NCI-H2107 treated with DMSO at 0.1 percent for 48 hours (cell line): ENCODE measurements at regions not wholly inside any gene's neighbourhood (a gene's known extent, or its start where the extent isn't known, plus 50 kb on each side); places are given as distances from the start of the nearest gene placed in this dataset.
"Not testable (repeated sequence)": the region's sequence is repeated elsewhere in the genome, so short reads cannot be mapped to it uniquely, and the experiment has no call there.

Experiments
- DNase-seq: peaks from one replicate; lab custom pipeline; 2025; ENCODE audit not compliant: unreplicated experiment; lab: John Stamatoyannopoulos, UW

DNA sequence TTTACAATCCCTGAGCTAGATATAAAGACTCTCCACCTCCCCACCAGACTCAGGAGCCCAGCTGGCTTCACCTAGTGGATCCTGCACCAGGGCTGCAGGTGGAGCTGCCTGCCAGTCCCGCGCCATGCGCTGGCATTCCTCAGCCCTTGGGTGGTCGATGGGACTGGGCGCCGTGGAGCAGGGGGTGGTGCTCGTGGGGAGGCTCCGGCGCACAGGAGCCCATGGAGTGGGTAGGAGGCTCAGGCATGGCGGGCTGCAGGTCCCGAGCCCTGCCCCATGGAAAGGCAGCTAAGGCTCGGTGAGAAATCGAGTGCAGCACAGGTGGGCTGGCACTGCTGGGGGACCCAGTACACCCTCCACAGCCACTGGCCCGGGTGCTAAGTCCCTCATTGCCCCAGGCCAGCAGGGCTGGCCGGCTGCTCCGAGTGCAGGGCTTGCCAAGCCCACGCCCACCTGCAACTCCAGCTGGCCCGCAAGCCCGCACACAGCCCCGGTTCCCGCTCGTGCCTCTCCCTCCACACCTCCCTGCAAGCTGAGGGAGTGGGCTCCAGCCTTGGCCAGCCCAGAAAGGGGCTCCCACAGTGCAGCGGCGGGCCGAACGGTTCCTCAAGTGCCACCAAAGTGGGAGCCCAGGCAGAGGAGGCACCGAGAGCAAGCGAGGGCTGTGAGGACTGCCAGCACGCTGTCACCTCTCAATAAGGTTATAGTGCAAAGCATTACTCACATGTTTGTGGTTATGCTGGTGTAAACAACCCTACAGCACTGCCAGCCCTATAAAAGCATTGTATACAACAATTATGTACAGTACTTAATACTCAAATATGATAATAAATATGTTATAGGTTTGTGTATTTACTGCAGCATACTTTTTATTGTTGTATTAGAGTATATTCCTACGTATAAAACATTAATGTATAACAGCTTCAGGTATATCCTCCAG is 757.3 kb downstream of the SLC6A15 start:
- not testable (repeated sequence) for DNase-seq

DNA sequence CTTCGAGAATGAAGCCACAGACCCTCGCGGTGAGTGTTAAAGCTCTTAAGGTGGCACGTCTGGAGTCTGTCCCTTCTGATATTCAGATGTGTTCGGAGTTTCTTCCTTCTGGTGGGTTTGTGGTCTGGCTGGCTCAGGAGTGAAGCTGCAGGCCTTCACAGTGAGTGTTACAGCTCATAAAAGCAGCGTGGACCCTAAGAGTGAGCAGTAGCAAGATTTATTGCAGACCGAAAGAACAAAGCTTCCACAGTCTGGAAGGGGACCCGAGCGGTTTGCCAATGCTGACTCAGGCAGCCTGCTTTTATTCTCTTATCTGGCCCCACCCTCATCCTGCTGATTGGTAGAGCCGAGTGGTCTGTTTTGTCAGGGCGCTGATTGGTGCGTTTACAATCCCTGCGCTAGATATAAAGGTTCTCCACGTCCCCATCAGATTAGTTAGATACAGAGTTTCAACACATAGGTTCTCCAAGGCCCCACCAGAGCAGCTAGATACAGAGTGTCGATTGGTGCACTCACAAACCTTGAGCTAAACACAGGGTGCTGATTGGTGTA is 758.1 kb downstream of the SLC6A15 start:
- DNase-seq: not testable (repeated sequence)

DNA sequence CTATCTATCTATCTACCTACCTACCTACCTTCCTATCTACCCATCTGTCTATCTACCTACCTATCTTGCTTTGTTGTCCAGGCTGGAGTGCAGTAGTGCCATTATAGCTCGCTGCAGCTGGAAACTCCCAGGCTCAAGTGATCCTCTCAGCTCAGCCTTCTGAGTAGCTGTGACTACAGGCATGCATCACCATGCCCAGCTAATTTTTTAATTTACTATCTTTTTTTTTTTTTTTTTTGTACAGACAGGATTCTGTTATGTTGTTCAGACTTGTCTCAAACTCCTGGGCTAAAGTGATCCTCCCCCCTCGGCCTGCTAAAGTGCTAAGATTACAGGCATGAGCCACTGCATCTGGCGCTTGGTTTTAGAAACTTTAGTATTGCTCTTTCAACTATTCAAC is 762.4 kb downstream of the SLC6A15 start:
- no peak for DNase-seq

DNA sequence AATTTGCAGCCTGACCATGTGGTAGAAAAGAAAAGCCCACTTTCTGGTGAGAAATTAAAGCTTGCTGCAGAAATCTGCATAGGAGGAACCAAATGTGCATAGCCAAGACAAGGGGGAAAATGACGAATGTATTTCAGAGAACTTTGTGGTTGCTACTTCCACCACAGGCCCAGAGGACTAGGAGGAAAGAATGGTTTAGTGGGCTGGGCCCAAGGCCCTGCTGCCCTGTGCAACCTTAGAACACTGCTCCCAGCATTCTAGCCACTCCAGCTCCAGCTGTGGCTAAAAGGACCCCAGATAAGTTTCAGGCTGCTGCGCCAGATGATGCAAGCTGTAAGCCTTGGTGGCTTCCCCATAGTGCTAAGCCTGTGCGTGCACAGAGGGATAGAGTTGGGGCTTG is 764.3 kb downstream of the SLC6A15 start:
- no peak for DNase-seq

DNA sequence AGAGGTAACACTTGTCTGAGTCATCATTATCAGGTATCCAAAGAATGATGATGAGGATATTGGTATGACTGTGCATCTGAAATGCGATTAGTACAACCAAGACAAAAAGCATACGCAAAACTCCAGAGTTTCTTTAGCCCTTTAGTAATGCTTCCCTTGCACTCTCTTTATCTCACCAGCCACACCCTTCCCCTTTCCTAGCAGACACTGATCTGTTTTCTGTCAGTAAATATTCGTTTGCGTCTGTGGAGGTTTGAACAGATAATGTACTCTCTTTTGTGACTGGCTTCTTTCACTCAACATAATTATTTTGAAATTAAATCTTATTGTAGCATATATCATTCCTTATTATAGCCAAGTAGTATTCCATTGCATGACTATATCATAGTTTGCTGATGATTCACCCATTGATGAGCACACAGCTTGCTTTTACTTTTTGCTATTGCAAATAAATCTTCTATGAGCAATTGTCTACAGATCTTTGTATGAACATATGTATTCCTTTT is 775.7 kb downstream of the SLC6A15 start:
- DNase-seq: no peak

DNA sequence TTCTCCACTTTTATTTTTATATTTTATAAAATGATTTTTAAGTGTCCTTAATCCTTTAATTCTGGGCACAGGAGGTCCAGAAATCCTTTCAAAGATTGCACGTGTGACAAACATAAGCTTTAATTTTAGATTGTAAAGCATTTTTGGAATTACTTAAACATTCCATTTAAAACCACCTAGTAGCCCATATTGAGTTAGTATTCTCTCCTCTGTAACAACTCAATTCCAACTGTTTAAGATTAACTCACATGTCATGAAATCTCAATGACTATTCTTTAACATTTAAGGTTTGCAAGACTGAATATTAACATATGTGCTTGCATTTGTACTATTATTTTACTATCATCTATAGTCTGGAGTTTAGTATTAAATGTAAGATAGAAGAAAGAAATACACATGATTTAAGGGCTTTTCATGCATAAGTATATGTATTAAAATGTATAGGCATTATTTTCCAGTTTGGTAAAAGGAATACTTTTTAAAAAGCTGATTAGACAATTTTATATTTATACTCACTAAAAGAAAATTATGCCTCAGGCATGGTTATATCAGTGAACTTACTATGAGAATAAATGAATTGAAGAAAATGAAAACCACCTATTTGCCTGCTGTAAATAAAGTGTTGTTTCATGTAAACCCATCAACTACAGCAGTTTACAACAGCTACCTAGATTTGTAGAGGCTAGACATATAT is 776.9 kb downstream of the SLC6A15 start:
- DNase-seq: no peak

DNA sequence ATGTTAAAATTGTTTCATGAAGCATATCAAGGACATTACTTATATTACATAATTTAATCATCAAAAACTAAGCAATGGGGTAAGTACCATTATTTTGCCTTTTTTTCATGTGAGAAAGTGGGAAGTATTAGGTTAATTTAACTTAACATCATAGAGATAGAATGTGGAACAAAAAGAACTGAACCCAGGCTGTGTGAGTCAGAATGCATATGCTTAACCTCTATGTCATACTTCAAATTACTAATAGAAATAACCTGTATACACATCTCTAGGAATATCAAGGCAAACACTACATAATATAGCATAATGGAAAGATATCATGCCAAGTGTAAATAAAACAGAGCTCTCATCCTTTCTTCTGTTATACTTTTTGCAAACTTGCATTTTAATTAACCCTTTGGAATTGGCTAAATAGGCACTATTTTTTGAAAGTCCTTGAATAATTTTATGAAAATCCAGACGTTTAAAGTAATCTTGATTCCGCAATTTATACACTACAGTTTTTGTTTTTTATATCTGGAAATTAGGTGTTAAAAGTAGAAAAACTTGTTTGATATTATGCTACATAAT is 777.7 kb downstream of the SLC6A15 start:
- no peak for DNase-seq

DNA sequence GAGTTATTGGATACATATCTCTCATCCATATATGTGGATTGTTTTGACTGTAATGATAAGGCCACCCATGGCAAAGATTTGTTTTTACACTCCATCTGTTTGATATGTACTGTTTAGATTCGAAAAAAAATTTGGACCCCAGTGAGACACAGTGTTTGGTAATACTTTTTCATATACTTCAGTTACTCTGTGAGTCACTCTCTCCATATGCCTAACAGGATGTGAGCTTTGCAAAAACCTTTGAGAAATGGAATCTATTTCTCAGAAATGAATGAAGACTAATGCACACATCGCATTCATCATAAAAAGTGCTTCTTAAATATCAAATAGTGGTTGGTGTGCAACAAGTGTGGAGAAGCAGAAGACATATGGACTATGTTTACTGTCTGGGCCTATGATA is 781.5 kb downstream of the SLC6A15 start:
- no peak for DNase-seq

DNA sequence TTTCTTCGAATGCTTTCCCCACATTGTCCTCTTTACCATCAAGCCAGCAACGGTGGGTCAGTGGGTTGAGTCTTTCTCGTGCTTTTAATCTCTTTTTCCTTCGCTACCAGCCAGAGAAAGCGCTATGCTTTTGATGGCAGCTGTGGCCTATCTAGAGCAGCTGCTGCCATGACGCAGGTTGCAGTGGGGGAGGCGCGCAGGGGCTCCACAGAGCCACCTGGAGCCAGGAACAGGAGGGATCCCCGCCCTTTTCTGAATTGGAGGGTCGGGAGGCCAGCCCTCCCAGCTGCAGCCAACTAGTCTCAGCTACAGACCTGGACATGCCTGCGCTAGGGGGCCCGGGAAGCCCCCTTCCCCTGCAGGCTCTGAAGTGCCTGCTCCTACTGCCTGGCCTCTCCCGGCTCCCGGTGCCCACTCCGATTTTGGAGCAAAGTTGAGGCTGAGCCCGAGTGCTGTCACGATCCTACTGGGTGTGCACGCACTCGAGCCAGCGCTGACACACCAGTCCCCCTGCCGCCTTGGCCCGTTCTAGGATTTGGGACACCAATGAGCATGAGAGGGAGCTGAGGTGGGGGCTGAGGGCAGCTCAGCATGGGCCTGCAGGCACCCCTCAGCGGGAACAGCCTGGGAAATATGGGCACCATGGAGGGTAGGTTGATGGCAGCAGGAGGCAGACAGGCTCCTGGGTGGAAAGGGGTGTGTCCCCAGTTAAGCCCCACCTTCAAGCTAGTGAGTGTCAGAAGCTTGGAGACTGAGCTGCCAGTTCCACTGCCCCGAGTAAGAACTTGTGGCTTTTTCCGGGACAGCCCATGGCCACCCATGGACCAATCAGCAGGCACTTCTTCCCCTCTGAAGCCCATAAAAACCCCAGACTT is 784.2 kb downstream of the SLC6A15 start:
- no peak for DNase-seq

DNA sequence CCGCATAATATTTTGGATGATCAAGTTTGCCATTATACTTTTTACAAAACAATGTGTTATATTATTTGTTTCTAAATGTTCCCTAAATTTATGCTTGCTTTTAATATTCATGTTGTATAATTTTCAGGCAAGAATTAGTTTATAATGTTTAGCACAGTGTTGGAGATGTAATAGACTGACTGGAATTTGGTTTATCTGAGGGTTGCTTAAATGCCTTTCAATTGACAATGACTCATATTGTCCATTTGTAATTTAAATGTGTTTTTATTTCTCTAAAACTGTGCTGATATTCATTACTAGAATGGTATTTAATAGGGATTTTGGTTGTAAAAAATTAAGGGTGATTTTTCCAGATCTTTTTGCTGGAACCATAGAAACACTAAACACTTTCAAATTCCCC is 788.4 kb downstream of the SLC6A15 start:
- no peak for DNase-seq

DNA sequence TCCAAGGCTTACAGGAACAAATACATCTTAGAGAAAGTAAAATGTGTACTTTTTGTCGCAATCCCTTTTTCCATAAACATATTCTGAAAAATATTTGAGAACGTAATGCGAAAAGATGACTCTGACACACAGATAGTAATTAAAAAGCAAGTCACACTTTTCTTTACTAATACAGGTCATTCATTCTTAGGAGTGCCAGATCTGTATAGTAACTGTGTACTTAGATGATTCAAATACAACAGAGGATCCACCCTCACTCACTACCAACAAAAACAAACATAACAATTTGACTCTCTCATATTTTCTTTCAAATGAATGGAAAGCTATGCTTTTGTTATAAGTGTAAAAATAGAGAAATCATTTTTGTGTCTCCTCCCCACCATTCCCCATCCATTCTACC is 795.4 kb downstream of the SLC6A15 start:
- no peak for DNase-seq

DNA sequence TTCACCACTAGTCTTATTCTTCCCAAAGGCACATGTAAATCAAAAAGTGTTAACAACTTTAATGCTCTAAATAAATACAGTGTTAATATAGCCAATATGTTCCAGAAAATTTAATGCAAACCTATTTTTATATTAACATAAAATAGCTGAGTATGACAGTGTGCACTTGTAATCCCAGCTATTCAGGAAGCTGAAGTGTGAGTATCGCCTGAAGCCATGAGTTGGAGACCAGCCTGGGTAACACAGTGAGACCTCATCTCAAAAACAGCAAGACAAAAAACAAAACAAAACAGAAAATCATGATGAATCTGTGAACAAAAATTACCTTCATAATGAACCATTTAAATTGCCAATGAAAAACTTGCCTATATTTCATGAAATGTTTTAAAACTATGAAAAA is 798.9 kb downstream of the SLC6A15 start:
- DNase-seq: no peak

DNA sequence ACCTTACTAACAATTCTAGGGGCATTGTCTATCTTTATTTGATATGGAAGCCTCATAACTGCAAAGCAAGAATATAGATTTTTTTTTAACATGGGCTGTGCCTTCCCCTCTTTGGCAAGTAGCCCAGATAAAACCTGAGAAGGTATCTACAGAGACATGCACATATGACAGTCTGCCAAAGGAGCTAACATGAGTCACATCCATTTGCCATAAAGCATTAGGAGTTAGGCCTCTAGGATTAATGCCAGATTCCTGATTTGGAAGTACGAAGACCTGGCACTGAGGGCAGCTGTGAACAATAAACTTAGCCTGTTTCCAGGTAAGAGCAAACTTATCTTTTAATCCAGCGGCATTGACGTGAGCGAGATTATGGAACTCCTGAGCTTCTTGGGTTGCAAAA is 808.7 kb downstream of the SLC6A15 start:
- DNase-seq: not testable (repeated sequence)

DNA sequence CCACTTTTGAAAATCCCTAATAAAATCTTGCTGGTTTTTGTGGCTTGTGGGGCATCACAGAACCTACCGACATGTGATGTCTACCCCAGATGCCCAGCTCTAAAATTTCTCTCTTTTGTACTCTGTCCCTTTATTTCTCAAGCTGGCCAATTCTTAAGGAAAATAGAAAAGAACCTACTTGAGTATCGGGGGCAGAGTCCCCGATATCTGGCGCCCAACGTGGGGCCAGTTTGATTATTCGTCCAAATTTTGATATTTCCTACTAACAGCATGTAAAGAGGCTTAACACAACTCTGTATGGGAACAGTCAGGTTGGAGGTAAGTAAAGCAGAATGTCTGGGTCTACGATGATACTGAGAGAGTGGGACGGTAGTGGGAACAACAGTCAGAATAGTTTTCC is 810.6 kb downstream of the SLC6A15 start:
- not testable (repeated sequence) for DNase-seq

DNA sequence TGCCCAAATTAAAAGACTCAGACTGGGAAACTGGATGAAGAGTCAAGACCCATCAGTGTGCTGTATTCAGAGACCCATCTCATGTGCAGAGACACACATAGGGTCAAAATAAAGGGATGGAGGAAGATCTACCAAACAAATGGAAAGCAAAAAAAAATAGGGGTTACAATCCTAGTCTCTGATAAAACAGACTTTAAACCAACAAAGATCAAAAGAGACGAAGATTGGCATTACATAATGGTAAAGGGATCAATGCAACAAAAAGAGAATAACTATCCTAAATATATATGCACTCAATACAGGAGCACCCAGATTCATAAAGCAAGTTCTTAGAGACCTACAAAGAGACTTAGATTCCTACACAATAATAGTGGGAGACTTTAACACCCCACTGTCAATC is 813.0 kb downstream of the SLC6A15 start:
- DNase-seq: not testable (repeated sequence)

DNA sequence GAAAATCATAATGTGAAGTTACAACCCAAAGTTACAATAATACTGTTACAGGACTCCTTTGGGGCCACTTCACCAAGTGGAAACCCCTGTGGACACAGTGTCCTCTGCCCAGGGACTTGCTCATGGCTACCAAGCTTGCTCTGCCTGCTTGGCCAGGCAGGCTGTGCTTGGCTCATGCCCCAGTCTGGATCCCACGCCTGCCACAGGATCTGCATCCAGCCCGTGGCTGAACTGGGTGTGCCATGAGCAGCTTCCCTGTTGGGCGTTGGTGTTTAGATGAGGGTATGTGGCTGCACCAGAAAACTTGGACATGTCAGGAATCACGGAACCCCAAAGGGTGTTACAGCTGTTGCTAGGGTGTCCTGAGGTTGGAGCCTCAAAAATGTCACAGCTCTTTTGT is 820.9 kb downstream of the SLC6A15 start:
- no peak for DNase-seq

DNA sequence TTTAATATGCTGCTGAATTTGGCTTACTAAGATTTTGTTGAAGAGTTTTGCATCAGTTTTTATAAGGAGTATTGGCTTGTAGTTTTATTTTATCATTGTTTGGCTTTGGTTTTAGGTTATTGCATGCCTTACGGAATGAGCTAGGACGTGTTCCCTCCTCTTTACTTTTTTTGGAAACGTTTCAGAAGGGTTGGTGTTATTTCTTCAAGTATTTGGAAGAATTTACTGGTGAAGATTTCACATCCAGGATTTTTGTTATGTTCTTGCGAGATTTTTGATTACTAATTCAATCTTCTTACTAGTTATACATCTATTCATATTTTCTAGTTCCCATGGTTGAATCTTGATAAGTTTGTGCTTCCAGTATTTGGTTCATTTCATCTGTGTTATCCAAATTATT is 823.2 kb downstream of the SLC6A15 start:
- DNase-seq: no peak

DNA sequence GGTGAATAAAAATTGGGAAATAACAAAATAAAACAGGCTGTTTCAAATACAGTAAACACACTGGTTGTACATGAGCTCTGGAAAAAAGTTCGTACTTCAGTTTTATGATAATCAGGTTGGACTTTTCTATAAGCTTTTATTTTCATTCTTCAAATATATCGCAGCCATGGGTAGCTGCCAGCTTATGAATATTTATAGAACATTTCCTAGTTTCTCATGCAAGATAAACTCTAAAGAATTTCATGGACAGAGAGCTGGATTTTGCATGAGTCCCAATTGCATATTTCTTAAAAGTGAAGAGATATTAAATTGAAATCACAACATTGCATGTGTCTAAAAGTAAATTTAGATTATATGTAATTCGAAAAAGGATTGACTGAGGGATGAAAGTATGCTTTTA is 827.6 kb downstream of the SLC6A15 start:
- DNase-seq: no peak

DNA sequence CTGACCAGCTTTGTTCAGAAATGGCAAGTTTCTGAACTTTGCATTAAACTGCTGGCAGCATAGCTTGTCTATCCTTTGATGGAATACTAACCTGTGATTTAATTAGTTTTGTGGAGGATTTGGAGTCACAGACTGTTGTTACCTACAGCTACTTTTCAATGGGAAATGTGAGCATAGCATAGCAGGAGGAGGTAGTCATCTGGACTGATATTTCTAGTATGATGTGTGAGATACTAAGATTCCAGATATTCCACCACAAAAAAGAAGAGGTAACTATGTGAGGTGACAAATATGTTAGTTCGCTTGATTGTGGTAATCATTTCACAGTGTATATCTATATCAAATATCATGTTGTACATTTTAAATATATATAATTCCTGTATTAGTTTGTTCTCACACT is 833.0 kb downstream of the SLC6A15 start:
- DNase-seq: no peak

DNA sequence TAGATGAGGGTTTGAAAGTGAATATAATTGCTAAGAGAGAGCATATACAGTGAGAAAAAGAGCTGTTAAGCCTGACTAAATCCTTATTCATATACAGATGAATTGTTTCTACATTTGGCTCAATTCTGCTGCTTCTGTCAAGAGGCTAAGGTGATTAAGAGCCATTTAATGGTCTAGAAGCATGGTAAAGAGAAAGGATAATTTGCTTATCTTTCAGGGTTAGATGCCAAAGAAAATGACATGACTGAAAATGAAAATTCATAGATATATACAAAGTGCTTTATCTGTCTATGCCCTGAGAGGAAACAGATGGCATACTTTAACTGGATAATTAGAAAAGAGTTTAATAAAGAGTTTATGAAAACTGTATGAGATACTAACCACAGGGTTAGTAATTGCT is 834.9 kb downstream of the SLC6A15 start:
- DNase-seq: no peak

DNA sequence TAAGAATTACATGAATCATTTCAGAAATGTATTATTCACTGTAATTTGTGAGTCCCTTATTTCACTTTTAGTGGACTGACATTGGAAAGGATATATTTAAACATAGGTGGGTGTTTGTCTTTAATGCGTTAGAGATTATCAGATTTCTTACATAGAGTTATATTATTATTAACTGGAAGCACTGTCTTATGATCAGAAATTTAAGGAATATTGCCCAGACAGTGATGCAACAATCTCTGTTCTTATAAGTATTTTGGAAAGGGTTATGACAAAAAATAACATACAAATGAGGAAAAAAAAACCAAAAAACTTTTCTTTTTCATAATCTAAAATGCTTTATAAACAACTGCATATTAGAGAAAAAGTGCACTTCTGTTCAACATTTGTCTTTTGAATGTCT is 836.6 kb downstream of the SLC6A15 start:
- DNase-seq: no peak
